CD8-positive, alpha-beta memory T cell (primary cell): ENCODE measurements at regions not wholly inside any gene's neighbourhood (a gene's known extent, or its start where the extent isn't known, plus 50 kb on each side); places are given as distances from the start of the nearest gene placed in this dataset.
A peak's percentile ranks its signal among the peaks of the same experiment; 100 is the strongest.
"Not testable (repeated sequence)": the region's sequence is repeated elsewhere in the genome, so short reads cannot be mapped to it uniquely, and the experiment has no call there.

ENCODE experiments used
- CTCF ChIA-PET: fragments of 350-600 bp; sonication (Branson Sonifier 250); formaldehyde crosslinking; loops from one replicate; lab custom pipeline; 2021; ENCODE audit warnings: antibody characterized with exemption; lab: Charles Lee
- POLR2A ChIA-PET: fragments of 350-600 bp; sonication (Branson Sonifier 250); formaldehyde crosslinking; loops from one replicate; lab custom pipeline; 2021; ENCODE audit warnings: antibody characterized with exemption; lab: Charles Lee
- DNase-seq, 5 donors: peaks; one replicate each; pipeline versions ENCODE4 v3.0.0 to v3.0.0-alpha.2; 2020 to 2022; ENCODE audit warnings: mixed read lengths in 1 of 5
- H3K27ac ChIP-seq: one replicate; pipeline ENCODE4 v1.7.0; 2013; ENCODE audit warnings: low read depth, mild to moderate bottlenecking, low read length, moderate library complexity
- H3K27me3 ChIP-seq: 2 replicates; pipeline ENCODE4 v1.7.0; 2013; ENCODE audit warnings: low read length, mild to moderate bottlenecking; ENCODE audit not compliant: insufficient read depth, poor library complexity, severe bottlenecking
- H3K36me3 ChIP-seq: 2 replicates; pipeline ENCODE4 v1.7.0; 2013; ENCODE audit warnings: mild to moderate bottlenecking, low read length, moderate library complexity; ENCODE audit not compliant: insufficient read depth
- H3K4me1 ChIP-seq: 2 replicates; pipeline ENCODE4 v1.7.0; 2013; ENCODE audit warnings: mild to moderate bottlenecking, low read length, moderate library complexity; ENCODE audit not compliant: insufficient read depth
- H3K4me3 ChIP-seq: 2 replicates; pipeline ENCODE4 v1.7.0; 2013; ENCODE audit warnings: mild to moderate bottlenecking, low read length
- H3K9me3 ChIP-seq: 2 replicates; pipeline ENCODE4 v1.7.0; 2013; ENCODE audit warnings: mild to moderate bottlenecking, low read length
- H3K27ac Mint-ChIP-seq, 8 donors: one replicate each; pipeline ENCODE4 v1.8.0; 2020 to 2021; ENCODE audit warnings: mixed read lengths in 8 of 8, mild to moderate bottlenecking in 6 of 8, inconsistent platforms in 3 of 8, moderate library complexity in 3 of 8
- H3K27me3 Mint-ChIP-seq, 2 donors: one replicate each; pipeline ENCODE4 v1.8.0; 2020 to 2021; ENCODE audit warnings: mixed read lengths in 2 of 2, mild to moderate bottlenecking in 1 of 2, moderate library complexity in 1 of 2
- H3K36me3 Mint-ChIP-seq, 3 donors: one replicate each; pipeline ENCODE4 v1.8.0; 2020 to 2021; ENCODE audit warnings: mixed read lengths in 3 of 3, inconsistent platforms in 1 of 3, mild to moderate bottlenecking in 1 of 3
- H3K4me1 Mint-ChIP-seq, 3 donors: one replicate each; pipeline ENCODE4 v1.8.0; 2020 to 2021; ENCODE audit warnings: mixed read lengths in 3 of 3, inconsistent platforms in 1 of 3, mild to moderate bottlenecking in 1 of 3
- H3K4me3 Mint-ChIP-seq, 7 donors: one replicate each; pipeline ENCODE4 v1.8.0; 2020 to 2021; ENCODE audit warnings: mixed read lengths in 7 of 7, mild to moderate bottlenecking in 6 of 7, moderate library complexity in 4 of 7, inconsistent platforms in 2 of 7
- H3K9me3 Mint-ChIP-seq, 5 donors: one replicate each; pipeline ENCODE4 v1.8.0; 2020 to 2022; ENCODE audit warnings: mixed read lengths in 5 of 5, mild to moderate bottlenecking in 3 of 5, moderate library complexity in 2 of 5, inconsistent platforms in 1 of 5

- Histone ChIP-seq H3K27ac (no peak overlapping the region), H3K4me1 (no peaks in the 10 kb centered on the region), H3K36me3 (no peaks in the 10 kb centered on the region), H3K27me3 (no peaks in the 10 kb centered on the region), H3K9me3 (no peaks in the 10 kb centered on the region), H3K4me3 (no peak overlapping the region)
- no peak for DNase-seq
- no peaks in the 10 kb centered on the region for H3K36me3 Mint-ChIP-seq
- H3K27me3 Mint-ChIP-seq: no peaks in the 10 kb centered on the region
- no peak overlapping the region for H3K27ac Mint-ChIP-seq
- ChIA-PET POLR2A (no interaction called here), CTCF (no interaction called here)
- H3K4me3 Mint-ChIP-seq: no peak overlapping the region
- no peaks in the 10 kb centered on the region for H3K4me1 Mint-ChIP-seq
- H3K9me3 Mint-ChIP-seq: peaks cover 7 to 58% (median 18%) of the 10 kb centered on the region in 5 donors
Observed at GRCh38 chr9:25755951-25756350, 77.7 kb upstream of the TUSC1 start.

- Mint-ChIP-seq H3K4me3 (no peak overlapping the region), H3K9me3 (peaks cover 5 to 51% (median 12%) of the 10 kb centered on the region in 5 donors), H3K27ac (no peak overlapping the region), H3K4me1 (no peaks in the 10 kb centered on the region), H3K36me3 (no peaks in the 10 kb centered on the region), H3K27me3 (no peaks in the 10 kb centered on the region)
- Histone ChIP-seq H3K27me3 (no peaks in the 10 kb centered on the region), H3K4me3 (no peak overlapping the region), H3K36me3 (no peaks in the 10 kb centered on the region), H3K4me1 (no peaks in the 10 kb centered on the region), H3K27ac (no peak overlapping the region), H3K9me3 (no peaks in the 10 kb centered on the region)
- POLR2A ChIA-PET: no interaction called here
- no peak for DNase-seq
- CTCF ChIA-PET: no interaction called here
Observed at GRCh38 chr9:25752398-25752797, 74.2 kb upstream of the TUSC1 start.

GRCh38 chr9:25742256-25742655, 64.0 kb upstream of the TUSC1 start:
- H3K9me3 ChIP-seq: no peaks in the 10 kb centered on the region
- POLR2A ChIA-PET: no interaction called here
- H3K9me3 Mint-ChIP-seq: peaks cover 5 to 24% (median 7%) of the 10 kb centered on the region in 5 donors

GRCh38 chr9:25733336-25733982, 55.2 kb upstream of the TUSC1 start:
- no peak for DNase-seq
- H3K36me3 ChIP-seq: no peaks in the 10 kb centered on the region
- no peak overlapping the region for H3K27ac Mint-ChIP-seq
- H3K36me3 Mint-ChIP-seq: no peaks in the 10 kb centered on the region
- no peak overlapping the region for H3K27ac ChIP-seq
- H3K27me3 ChIP-seq: no peaks in the 10 kb centered on the region
- H3K27me3 Mint-ChIP-seq: no peaks in the 10 kb centered on the region
- no peaks in the 10 kb centered on the region for H3K4me1 Mint-ChIP-seq
- H3K9me3 Mint-ChIP-seq: peaks cover 5 to 33% (median 22%) of the 10 kb centered on the region in 5 donors
- H3K4me3 ChIP-seq: no peak overlapping the region
- CTCF ChIA-PET: no interaction called here
- no peaks in the 10 kb centered on the region for H3K9me3 ChIP-seq
- no peaks in the 10 kb centered on the region for H3K4me1 ChIP-seq
- H3K4me3 Mint-ChIP-seq: no peak overlapping the region
- POLR2A ChIA-PET: no interaction called here

More at GRCh38 chr9:25742256-25742655, 64.0 kb upstream of the TUSC1 start:
- H3K4me3 Mint-ChIP-seq: no peak overlapping the region
- Histone ChIP-seq H3K27me3 (no peaks in the 10 kb centered on the region), H3K4me3 (no peak overlapping the region), H3K27ac (no peak overlapping the region), H3K4me1 (no peaks in the 10 kb centered on the region), H3K36me3 (no peaks in the 10 kb centered on the region)
- H3K4me1 Mint-ChIP-seq: no peaks in the 10 kb centered on the region
- DNase-seq: no peak
- H3K27me3 Mint-ChIP-seq: no peaks in the 10 kb centered on the region
- CTCF ChIA-PET: no interaction called here
- no peak overlapping the region for H3K27ac Mint-ChIP-seq
- H3K36me3 Mint-ChIP-seq: no peaks in the 10 kb centered on the region

- H3K9me3 ChIP-seq, H3K27ac ChIP-seq, DNase-seq, H3K4me1 ChIP-seq, CTCF ChIA-PET, H3K4me1 Mint-ChIP-seq, H3K27me3 Mint-ChIP-seq, POLR2A ChIA-PET, H3K36me3 ChIP-seq, H3K36me3 Mint-ChIP-seq, H3K4me3 ChIP-seq, H3K27ac Mint-ChIP-seq, H3K27me3 ChIP-seq: not testable (repeated sequence)
- Mint-ChIP-seq H3K9me3 (peaks cover 7 to 33% (median 18%) of the 10 kb centered on the region in 5 donors), H3K4me3 (peak overlapping the region in 1 of 7 donors; percentile 33)
Observed at GRCh38 chr9:25731895-25732794, 53.9 kb upstream of the TUSC1 start.
